ENCODE measurements at regions not wholly inside any gene's neighbourhood (a gene's known extent, or its start where the extent isn't known, plus 50 kb on each side); places are given as distances from the start of the nearest gene placed in this dataset.
"Not testable (repeated sequence)": the region's sequence is repeated elsewhere in the genome, so short reads cannot be mapped to it uniquely, and the experiment has no call there.

DNA sequence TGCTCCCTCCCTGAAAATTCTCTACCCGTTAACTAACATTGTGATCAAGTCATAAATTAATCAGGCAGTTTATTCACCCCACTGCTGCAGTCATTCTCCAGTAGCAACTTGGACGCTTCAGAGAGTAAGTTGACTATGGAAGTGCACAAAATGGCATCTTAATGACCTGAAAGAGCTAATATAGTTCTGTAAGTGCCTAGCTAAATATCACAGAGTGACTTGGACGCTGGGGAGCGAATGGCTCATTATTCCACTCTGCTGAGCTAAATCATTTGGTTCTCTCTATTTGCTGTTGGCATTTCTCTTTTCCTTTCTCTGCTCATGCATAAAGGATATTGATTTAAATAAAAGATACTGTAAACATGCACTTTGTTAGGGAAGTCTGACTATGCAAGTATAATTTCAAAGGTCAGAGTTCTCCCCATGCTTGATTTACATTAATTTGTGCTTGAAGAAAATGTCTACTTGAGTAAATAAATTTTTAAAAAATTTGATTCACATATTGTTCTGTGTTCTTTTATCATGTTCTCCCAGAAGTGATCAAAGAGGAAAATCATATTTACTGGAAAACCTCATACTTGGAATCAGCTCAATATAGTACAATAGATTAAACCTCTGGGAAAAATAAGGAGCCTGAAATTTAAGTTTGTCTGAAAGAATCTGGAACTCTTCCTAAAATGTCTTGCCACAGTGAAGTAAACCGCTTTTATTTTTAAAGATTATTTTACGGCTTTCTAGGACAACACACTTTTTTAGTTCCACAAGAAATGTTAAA lies 169.5 kb upstream of the HAPLN1 start:
- H3K4me1 ChIP-seq (ENCODE audit: control insufficient read depth in 2 of 2, insufficient read depth in 2 of 2, low read length in 2 of 2), result no peaks in the 10 kb centered on the region
- H3K36me3 ChIP-seq (ENCODE audit: control insufficient read depth in 2 of 2, insufficient read depth in 2 of 2, low read length in 2 of 2), result no peaks in the 10 kb centered on the region
- H3K27me3 ChIP-seq (ENCODE audit: control insufficient read depth in 2 of 2, insufficient read depth in 2 of 2, low read length in 2 of 2), result no peaks in the 10 kb centered on the region
- H3K4me3 ChIP-seq (ENCODE audit: low read length in 2 of 2), result no peak overlapping the region
- no peak overlapping the region for H3K27ac ChIP-seq (ENCODE audit: low read depth in 2 of 2, low read length in 2 of 2)
- no peaks in the 10 kb centered on the region for H3K9me3 ChIP-seq (ENCODE audit: control insufficient read depth in 2 of 2, low read length in 2 of 2)
- H3K9ac ChIP-seq (ENCODE audit: low read depth in 1 of 2, low read length in 2 of 2), result no peak overlapping the region

- Histone ChIP-seq H3K27me3 (ENCODE audit: control insufficient read depth in 2 of 2, insufficient read depth in 2 of 2, low read length in 2 of 2) (no peaks in the 10 kb centered on the region), H3K9me3 (ENCODE audit: control insufficient read depth in 2 of 2, low read length in 2 of 2) (no peaks in the 10 kb centered on the region), H3K9ac (ENCODE audit: low read depth in 1 of 2, low read length in 2 of 2) (no peak overlapping the region), H3K36me3 (ENCODE audit: control insufficient read depth in 2 of 2, insufficient read depth in 2 of 2, low read length in 2 of 2) (no peaks in the 10 kb centered on the region), H3K4me3 (ENCODE audit: low read length in 2 of 2) (no peak overlapping the region), H3K4me1 (ENCODE audit: control insufficient read depth in 2 of 2, insufficient read depth in 2 of 2, low read length in 2 of 2) (no peaks in the 10 kb centered on the region), H3K27ac (ENCODE audit: low read depth in 2 of 2, low read length in 2 of 2) (no peak overlapping the region)
These were observed 157.5 kb upstream of the HAPLN1 start for GRCh38 chr5:83877911-83878706.

DNA sequence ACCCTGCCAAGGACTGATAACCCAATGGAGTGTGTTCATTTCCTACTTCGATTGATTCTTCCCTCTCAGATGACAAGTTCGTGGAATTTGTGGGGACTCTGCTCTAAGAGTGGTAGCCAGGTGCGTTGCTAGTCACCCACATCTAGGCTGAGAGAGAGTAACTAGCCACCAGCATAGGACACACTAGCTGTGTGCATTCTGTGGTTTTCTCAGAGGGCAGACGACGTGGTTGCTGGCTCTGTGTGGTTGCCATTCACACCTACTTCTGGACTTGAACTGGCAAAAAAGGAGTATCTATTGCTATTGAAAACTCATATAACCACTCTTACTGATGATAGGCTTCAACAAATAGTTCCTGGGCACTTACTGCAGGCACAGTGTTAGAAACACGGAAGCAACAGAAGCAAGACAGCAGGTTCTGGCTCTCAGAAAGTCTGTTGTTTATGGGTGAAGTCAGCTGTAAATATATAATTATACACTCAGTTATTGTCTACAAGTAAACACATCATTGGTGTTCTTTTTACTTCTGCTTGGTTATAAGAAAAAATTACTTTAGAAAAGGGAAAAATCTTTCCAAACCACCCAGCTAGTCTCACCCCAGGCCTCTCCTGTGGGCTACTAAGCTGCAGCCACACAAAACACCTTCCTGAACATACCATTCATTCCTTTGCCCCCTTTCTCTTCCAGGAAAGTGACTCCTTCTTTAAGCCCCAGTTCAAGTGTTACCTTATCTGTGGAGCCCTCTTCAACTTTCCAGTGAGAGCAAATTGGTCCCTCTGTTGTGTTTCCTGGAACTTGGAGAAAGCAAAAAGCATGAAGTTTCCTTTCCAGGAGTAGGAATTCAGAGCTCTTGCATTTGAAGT lies 151.1 kb upstream of the HAPLN1 start:
- Histone ChIP-seq H3K4me3 (ENCODE audit: low read length in 2 of 2) (no peak overlapping the region), H3K27ac (ENCODE audit: low read depth in 2 of 2, low read length in 2 of 2) (no peak overlapping the region), H3K36me3 (ENCODE audit: control insufficient read depth in 2 of 2, insufficient read depth in 2 of 2, low read length in 2 of 2) (no peaks in the 10 kb centered on the region), H3K4me1 (ENCODE audit: control insufficient read depth in 2 of 2, insufficient read depth in 2 of 2, low read length in 2 of 2) (no peaks in the 10 kb centered on the region), H3K9ac (ENCODE audit: low read depth in 1 of 2, low read length in 2 of 2) (no peak overlapping the region), H3K9me3 (ENCODE audit: control insufficient read depth in 2 of 2, low read length in 2 of 2) (no peaks in the 10 kb centered on the region), H3K27me3 (ENCODE audit: control insufficient read depth in 2 of 2, insufficient read depth in 2 of 2, low read length in 2 of 2) (no peaks in the 10 kb centered on the region)

GRCh38 chr5:83866181-83866580 lies 145.5 kb upstream of the HAPLN1 start:
- Histone ChIP-seq H3K36me3 (ENCODE audit: control insufficient read depth in 2 of 2, insufficient read depth in 2 of 2, low read length in 2 of 2) (no peaks in the 10 kb centered on the region), H3K27me3 (ENCODE audit: control insufficient read depth in 2 of 2, insufficient read depth in 2 of 2, low read length in 2 of 2) (no peaks in the 10 kb centered on the region), H3K9ac (ENCODE audit: low read depth in 1 of 2, low read length in 2 of 2) (no peak overlapping the region), H3K27ac (ENCODE audit: low read depth in 2 of 2, low read length in 2 of 2) (no peak overlapping the region), H3K9me3 (ENCODE audit: control insufficient read depth in 2 of 2, low read length in 2 of 2) (no peaks in the 10 kb centered on the region), H3K4me1 (ENCODE audit: control insufficient read depth in 2 of 2, insufficient read depth in 2 of 2, low read length in 2 of 2) (no peaks in the 10 kb centered on the region), H3K4me3 (ENCODE audit: low read length in 2 of 2) (no peak overlapping the region)

GRCh38 chr5:83865579-83865978 lies 144.9 kb upstream of the HAPLN1 start:
- Histone ChIP-seq H3K9me3 (ENCODE audit: control insufficient read depth in 2 of 2, low read length in 2 of 2) (no peaks in the 10 kb centered on the region), H3K36me3 (ENCODE audit: control insufficient read depth in 2 of 2, insufficient read depth in 2 of 2, low read length in 2 of 2) (no peaks in the 10 kb centered on the region), H3K9ac (ENCODE audit: low read depth in 1 of 2, low read length in 2 of 2) (no peak overlapping the region), H3K4me3 (ENCODE audit: low read length in 2 of 2) (no peak overlapping the region), H3K27ac (ENCODE audit: low read depth in 2 of 2, low read length in 2 of 2) (no peak overlapping the region), H3K27me3 (ENCODE audit: control insufficient read depth in 2 of 2, insufficient read depth in 2 of 2, low read length in 2 of 2) (no peaks in the 10 kb centered on the region), H3K4me1 (ENCODE audit: control insufficient read depth in 2 of 2, insufficient read depth in 2 of 2, low read length in 2 of 2) (no peaks in the 10 kb centered on the region)

GRCh38 chr5:83864652-83865051 lies 144.0 kb upstream of the HAPLN1 start:
- no peaks in the 10 kb centered on the region for H3K9me3 ChIP-seq (ENCODE audit: control insufficient read depth in 2 of 2, low read length in 2 of 2)
- H3K36me3 ChIP-seq (ENCODE audit: control insufficient read depth in 2 of 2, insufficient read depth in 2 of 2, low read length in 2 of 2), result no peaks in the 10 kb centered on the region
- H3K27ac ChIP-seq (ENCODE audit: low read depth in 2 of 2, low read length in 2 of 2), result no peak overlapping the region
- no peak overlapping the region for H3K9ac ChIP-seq (ENCODE audit: low read depth in 1 of 2, low read length in 2 of 2)
- no peaks in the 10 kb centered on the region for H3K4me1 ChIP-seq (ENCODE audit: control insufficient read depth in 2 of 2, insufficient read depth in 2 of 2, low read length in 2 of 2)
- no peaks in the 10 kb centered on the region for H3K27me3 ChIP-seq (ENCODE audit: control insufficient read depth in 2 of 2, insufficient read depth in 2 of 2, low read length in 2 of 2)
- H3K4me3 ChIP-seq (ENCODE audit: low read length in 2 of 2), result no peak overlapping the region

GRCh38 chr5:83857341-83857740 lies 136.7 kb upstream of the HAPLN1 start:
- no peak overlapping the region for H3K9ac ChIP-seq (ENCODE audit: low read depth in 1 of 2, low read length in 2 of 2)
- no peak overlapping the region for H3K27ac ChIP-seq (ENCODE audit: low read depth in 2 of 2, low read length in 2 of 2)
- no peaks in the 10 kb centered on the region for H3K27me3 ChIP-seq (ENCODE audit: control insufficient read depth in 2 of 2, insufficient read depth in 2 of 2, low read length in 2 of 2)
- H3K9me3 ChIP-seq (ENCODE audit: control insufficient read depth in 2 of 2, low read length in 2 of 2), result no peaks in the 10 kb centered on the region
- no peak overlapping the region for H3K4me3 ChIP-seq (ENCODE audit: low read length in 2 of 2)
- no peaks in the 10 kb centered on the region for H3K36me3 ChIP-seq (ENCODE audit: control insufficient read depth in 2 of 2, insufficient read depth in 2 of 2, low read length in 2 of 2)
- no peaks in the 10 kb centered on the region for H3K4me1 ChIP-seq (ENCODE audit: control insufficient read depth in 2 of 2, insufficient read depth in 2 of 2, low read length in 2 of 2)

- Histone ChIP-seq H3K9me3 (ENCODE audit: control insufficient read depth in 2 of 2, low read length in 2 of 2) (no peaks in the 10 kb centered on the region), H3K4me3 (ENCODE audit: low read length in 2 of 2) (no peak overlapping the region), H3K27ac (ENCODE audit: low read depth in 2 of 2, low read length in 2 of 2) (no peak overlapping the region), H3K9ac (ENCODE audit: low read depth in 1 of 2, low read length in 2 of 2) (no peak overlapping the region), H3K36me3 (ENCODE audit: control insufficient read depth in 2 of 2, insufficient read depth in 2 of 2, low read length in 2 of 2) (no peaks in the 10 kb centered on the region), H3K4me1 (ENCODE audit: control insufficient read depth in 2 of 2, insufficient read depth in 2 of 2, low read length in 2 of 2) (no peaks in the 10 kb centered on the region), H3K27me3 (ENCODE audit: control insufficient read depth in 2 of 2, insufficient read depth in 2 of 2, low read length in 2 of 2) (no peaks in the 10 kb centered on the region)
These were observed 136.2 kb upstream of the HAPLN1 start for GRCh38 chr5:83856881-83857280.

DNA sequence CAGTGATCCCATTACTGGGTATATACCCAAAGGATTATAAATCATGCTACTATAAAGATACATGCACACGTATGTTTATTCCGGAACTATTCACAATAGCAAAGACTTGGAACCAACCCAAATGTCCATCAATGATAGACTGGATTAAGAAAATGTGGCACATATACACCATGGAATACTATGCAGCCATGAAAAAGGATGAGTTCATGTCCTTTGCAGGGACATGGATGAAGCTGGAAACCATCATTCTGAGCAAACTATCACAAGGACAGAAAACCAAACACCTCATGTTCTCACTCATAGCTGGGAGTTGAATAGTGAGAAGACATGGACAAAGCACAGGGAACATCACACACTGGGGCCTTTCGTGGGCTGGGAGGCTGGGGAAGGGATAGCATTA lies 129.8 kb upstream of the HAPLN1 start:
- not testable (repeated sequence) for H3K27ac ChIP-seq (ENCODE audit: low read depth in 2 of 2, low read length in 2 of 2); H3K9ac ChIP-seq (ENCODE audit: low read depth in 1 of 2, low read length in 2 of 2); H3K27me3 ChIP-seq (ENCODE audit: control insufficient read depth in 2 of 2, insufficient read depth in 2 of 2, low read length in 2 of 2); H3K4me3 ChIP-seq (ENCODE audit: low read length in 2 of 2); H3K9me3 ChIP-seq (ENCODE audit: control insufficient read depth in 2 of 2, low read length in 2 of 2); H3K4me1 ChIP-seq (ENCODE audit: control insufficient read depth in 2 of 2, insufficient read depth in 2 of 2, low read length in 2 of 2); H3K36me3 ChIP-seq (ENCODE audit: control insufficient read depth in 2 of 2, insufficient read depth in 2 of 2, low read length in 2 of 2)

GRCh38 chr5:83848941-83849340 lies 128.3 kb upstream of the HAPLN1 start:
- Histone ChIP-seq H3K27me3 (ENCODE audit: control insufficient read depth in 2 of 2, insufficient read depth in 2 of 2, low read length in 2 of 2) (no peaks in the 10 kb centered on the region), H3K4me1 (ENCODE audit: control insufficient read depth in 2 of 2, insufficient read depth in 2 of 2, low read length in 2 of 2) (no peaks in the 10 kb centered on the region), H3K27ac (ENCODE audit: low read depth in 2 of 2, low read length in 2 of 2) (no peak overlapping the region), H3K4me3 (ENCODE audit: low read length in 2 of 2) (no peak overlapping the region), H3K36me3 (ENCODE audit: control insufficient read depth in 2 of 2, insufficient read depth in 2 of 2, low read length in 2 of 2) (no peaks in the 10 kb centered on the region), H3K9ac (ENCODE audit: low read depth in 1 of 2, low read length in 2 of 2) (no peak overlapping the region), H3K9me3 (ENCODE audit: control insufficient read depth in 2 of 2, low read length in 2 of 2) (no peaks in the 10 kb centered on the region)
